ENCODE measurements at regions not wholly inside any gene's neighbourhood (a gene's known extent, or its start where the extent isn't known, plus 50 kb on each side); places are given as distances from the start of the nearest gene placed in this dataset.
"Not testable (repeated sequence)": the region's sequence is repeated elsewhere in the genome, so short reads cannot be mapped to it uniquely, and the experiment has no call there.

GRCh38 chr2:220590476-220590875, 963.0 kb downstream of the SLC4A3 start:
- Histone ChIP-seq H3K36me3 (ENCODE audit: insufficient read depth) (no peaks in the 10 kb centered on the region), H3K27ac (ENCODE audit: low read depth) (no peak overlapping the region), H3K4me3 (ENCODE audit: low read depth, low read length) (no peak overlapping the region), H3K4me1 (ENCODE audit: insufficient read depth) (no peaks in the 10 kb centered on the region)
- WGBS, result 95% methylated on average over 1 of the region's 1 CpG
- no peak for DNase-seq (ENCODE audit: extremely low spot score)

GRCh38 chr2:220593526-220593925, 966.1 kb downstream of the SLC4A3 start:
- Histone ChIP-seq H3K4me1 (ENCODE audit: insufficient read depth) (no peaks in the 10 kb centered on the region), H3K27ac (ENCODE audit: low read depth) (no peak overlapping the region), H3K4me3 (ENCODE audit: low read depth, low read length) (no peak overlapping the region), H3K36me3 (ENCODE audit: insufficient read depth) (no peaks in the 10 kb centered on the region)
- 61% methylated on average over 1 of the region's 1 CpG for WGBS
- DNase-seq (ENCODE audit: extremely low spot score), result no peak

DNA sequence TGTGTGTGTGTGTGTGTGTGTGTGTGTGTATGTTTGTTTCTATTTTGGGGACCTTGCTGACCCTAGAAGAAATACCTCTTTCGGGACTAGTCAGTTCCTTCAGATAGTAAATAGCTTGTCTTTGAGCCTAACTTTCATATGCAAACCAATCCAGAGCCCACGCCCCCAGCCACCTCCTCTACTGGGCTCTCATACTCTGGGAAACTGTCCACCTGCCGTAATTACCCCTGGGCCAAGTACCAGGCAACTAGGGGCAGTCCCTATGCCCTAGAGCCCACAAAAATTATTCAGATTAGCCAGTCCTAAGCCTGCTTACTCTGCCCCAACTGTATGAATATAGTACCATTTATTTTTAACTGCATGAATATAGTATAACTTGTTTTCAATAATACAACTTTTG, 970.4 kb downstream of the EPHA4 start:
- WGBS, result 68% methylated on average over 3 of the region's 3 CpGs
- no peaks in the 10 kb centered on the region for H3K36me3 ChIP-seq (ENCODE audit: insufficient read depth)
- H3K4me1 ChIP-seq (ENCODE audit: insufficient read depth), result no peaks in the 10 kb centered on the region
- no peak overlapping the region for H3K27ac ChIP-seq (ENCODE audit: low read depth)
- no peak for DNase-seq (ENCODE audit: extremely low spot score)
- H3K4me3 ChIP-seq (ENCODE audit: low read depth, low read length), result no peak overlapping the region

DNA sequence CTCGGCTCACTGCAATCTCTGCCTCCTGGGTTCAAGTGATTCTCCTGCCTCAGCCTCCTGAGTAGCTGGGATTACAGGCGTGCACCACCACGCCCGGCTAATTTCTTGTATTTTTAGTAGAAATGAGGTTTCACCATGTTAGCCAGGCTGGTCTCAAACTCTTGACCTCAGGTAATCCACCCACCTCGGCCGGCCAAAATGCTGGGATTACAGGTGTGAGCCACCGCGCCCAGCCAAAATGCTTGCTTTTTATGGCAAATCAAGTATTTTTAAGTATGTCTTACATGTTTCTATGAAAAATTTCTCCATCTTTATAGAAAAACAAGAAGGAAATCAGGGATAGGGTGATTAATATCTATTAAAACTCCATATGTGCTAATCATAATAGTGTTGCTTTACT, 959.1 kb downstream of the EPHA4 start:
- not testable (repeated sequence) for H3K27ac ChIP-seq (ENCODE audit: low read depth); H3K4me3 ChIP-seq (ENCODE audit: low read depth, low read length); H3K4me1 ChIP-seq (ENCODE audit: insufficient read depth); H3K36me3 ChIP-seq (ENCODE audit: insufficient read depth); DNase-seq (ENCODE audit: extremely low spot score)
- WGBS, result 96% methylated on average over 8 of the region's 8 CpGs

DNA sequence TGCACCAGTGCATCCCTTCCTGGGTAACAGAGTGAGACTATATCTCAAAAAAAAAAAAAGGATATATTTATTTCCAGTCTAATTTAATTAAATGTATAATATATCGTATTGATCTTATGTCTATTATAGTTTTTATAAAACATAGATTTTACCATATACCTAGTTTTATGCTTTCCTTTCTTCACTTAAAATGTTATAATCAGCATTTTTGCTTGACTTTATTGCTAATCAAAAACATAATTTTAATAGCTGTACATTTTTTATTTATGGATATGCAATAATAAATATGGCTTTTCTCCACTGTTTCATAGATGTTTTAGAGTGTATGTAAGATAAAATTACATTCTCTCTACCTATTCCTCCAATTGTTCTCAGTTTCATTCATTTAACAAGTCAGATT, 958.0 kb downstream of the EPHA4 start:
- no peak for DNase-seq (ENCODE audit: extremely low spot score)
- WGBS, result 95% methylated on average over 1 of the region's 1 CpG
- Histone ChIP-seq H3K4me3 (ENCODE audit: low read depth, low read length) (no peak overlapping the region), H3K4me1 (ENCODE audit: insufficient read depth) (no peaks in the 10 kb centered on the region), H3K27ac (ENCODE audit: low read depth) (no peak overlapping the region), H3K36me3 (ENCODE audit: insufficient read depth) (no peaks in the 10 kb centered on the region)

DNA sequence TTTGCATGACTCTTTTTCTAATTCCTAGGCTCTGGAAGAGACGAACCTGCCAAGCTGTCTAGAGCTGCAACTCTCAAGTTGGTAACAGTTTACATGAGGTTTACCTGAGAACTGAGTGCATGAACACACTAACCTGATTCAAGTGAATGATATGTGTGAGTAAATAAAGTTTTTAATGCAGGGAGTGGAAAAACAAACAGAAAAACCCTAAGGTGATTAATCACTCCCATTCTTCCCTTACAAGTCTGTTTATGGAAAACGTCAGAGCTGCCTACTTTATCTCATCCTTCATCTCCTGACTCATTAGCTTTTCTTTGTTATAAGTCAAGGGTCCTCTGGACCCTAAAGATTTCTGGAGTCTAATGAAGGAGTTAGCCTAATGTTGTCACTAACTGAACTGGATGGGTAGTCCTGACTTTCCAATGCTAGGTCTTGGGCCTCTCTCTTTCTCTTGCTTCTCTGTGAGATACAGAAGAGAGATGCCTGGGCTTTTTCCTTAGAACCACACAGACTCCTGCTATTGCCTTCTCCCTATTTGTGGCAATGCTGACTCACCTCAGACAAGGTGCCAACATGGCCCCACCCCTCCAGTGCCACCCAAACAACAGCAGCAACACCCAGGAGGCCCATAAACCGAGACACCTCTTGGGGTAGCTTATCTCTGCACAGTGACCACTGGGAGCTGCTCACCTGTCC, 952.4 kb downstream of the EPHA4 start:
- Histone ChIP-seq H3K4me1 (ENCODE audit: insufficient read depth) (no peaks in the 10 kb centered on the region), H3K36me3 (ENCODE audit: insufficient read depth) (no peaks in the 10 kb centered on the region), H3K27ac (ENCODE audit: low read depth) (no peak overlapping the region), H3K4me3 (ENCODE audit: low read depth, low read length) (no peak overlapping the region)
- DNase-seq (ENCODE audit: extremely low spot score), result peak; percentile 29
- WGBS, result 55% methylated on average over 3 of the region's 3 CpGs

GRCh38 chr2:220626603-220627002, 945.5 kb downstream of the EPHA4 start:
- WGBS, result 62% methylated on average over 3 of the region's 3 CpGs
- Histone ChIP-seq H3K27ac (ENCODE audit: low read depth) (no peak overlapping the region), H3K4me1 (ENCODE audit: insufficient read depth) (no peaks in the 10 kb centered on the region), H3K4me3 (ENCODE audit: low read depth, low read length) (no peak overlapping the region), H3K36me3 (ENCODE audit: insufficient read depth) (no peaks in the 10 kb centered on the region)
- DNase-seq (ENCODE audit: extremely low spot score), result no peak

GRCh38 chr2:220628252-220628651, 943.9 kb downstream of the EPHA4 start:
- no peaks in the 10 kb centered on the region for H3K4me1 ChIP-seq (ENCODE audit: insufficient read depth)
- H3K36me3 ChIP-seq (ENCODE audit: insufficient read depth), result no peaks in the 10 kb centered on the region
- no peak overlapping the region for H3K27ac ChIP-seq (ENCODE audit: low read depth)
- no peak for DNase-seq (ENCODE audit: extremely low spot score)
- H3K4me3 ChIP-seq (ENCODE audit: low read depth, low read length), result no peak overlapping the region

GRCh38 chr2:220641137-220641536, 931.0 kb downstream of the EPHA4 start:
- no peak overlapping the region for H3K4me3 ChIP-seq (ENCODE audit: low read depth, low read length)
- H3K36me3 ChIP-seq (ENCODE audit: insufficient read depth), result no peaks in the 10 kb centered on the region
- WGBS, result 70% methylated on average over 2 of the region's 2 CpGs
- H3K4me1 ChIP-seq (ENCODE audit: insufficient read depth), result no peaks in the 10 kb centered on the region
- no peak overlapping the region for H3K27ac ChIP-seq (ENCODE audit: low read depth)
- DNase-seq (ENCODE audit: extremely low spot score), result no peak

GRCh38 chr2:220646424-220646823, 925.7 kb downstream of the EPHA4 start:
- DNase-seq (ENCODE audit: extremely low spot score), result no peak
- WGBS, result 78% methylated on average over 3 of the region's 3 CpGs
- Histone ChIP-seq H3K4me3 (ENCODE audit: low read depth, low read length) (no peak overlapping the region), H3K27ac (ENCODE audit: low read depth) (no peak overlapping the region), H3K4me1 (ENCODE audit: insufficient read depth) (no peaks in the 10 kb centered on the region), H3K36me3 (ENCODE audit: insufficient read depth) (no peaks in the 10 kb centered on the region)

GRCh38 chr2:220648628-220649027, 923.5 kb downstream of the EPHA4 start:
- DNase-seq (ENCODE audit: extremely low spot score), result no peak
- 90% methylated on average over 2 of the region's 2 CpGs for WGBS
- no peak overlapping the region for H3K4me3 ChIP-seq (ENCODE audit: low read depth, low read length)

GRCh38 chr2:220653776-220654175, 918.3 kb downstream of the EPHA4 start:
- no peaks in the 10 kb centered on the region for H3K36me3 ChIP-seq (ENCODE audit: insufficient read depth)
- no peak for DNase-seq (ENCODE audit: extremely low spot score)
- 90% methylated on average over 2 of the region's 2 CpGs for WGBS
- H3K27ac ChIP-seq (ENCODE audit: low read depth), result no peak overlapping the region
- no peak overlapping the region for H3K4me3 ChIP-seq (ENCODE audit: low read depth, low read length)
- H3K4me1 ChIP-seq (ENCODE audit: insufficient read depth), result no peaks in the 10 kb centered on the region

More at GRCh38 chr2:220648628-220649027, 923.5 kb downstream of the EPHA4 start:
- Histone ChIP-seq H3K4me1 (ENCODE audit: insufficient read depth) (no peaks in the 10 kb centered on the region), H3K36me3 (ENCODE audit: insufficient read depth) (no peaks in the 10 kb centered on the region), H3K27ac (ENCODE audit: low read depth) (no peak overlapping the region)

- H3K36me3 ChIP-seq (ENCODE audit: insufficient read depth), result no peaks in the 10 kb centered on the region
- WGBS, result 86% methylated on average over 3 of the region's 3 CpGs
- no peak overlapping the region for H3K4me3 ChIP-seq (ENCODE audit: low read depth, low read length)
- no peaks in the 10 kb centered on the region for H3K4me1 ChIP-seq (ENCODE audit: insufficient read depth)
- no peak overlapping the region for H3K27ac ChIP-seq (ENCODE audit: low read depth)
- no peak for DNase-seq (ENCODE audit: extremely low spot score)
Measured at GRCh38 chr2:220654322-220654721, 917.8 kb downstream of the EPHA4 start.

- no peak overlapping the region for H3K27ac ChIP-seq (ENCODE audit: low read depth)
- H3K36me3 ChIP-seq (ENCODE audit: insufficient read depth), result no peaks in the 10 kb centered on the region
- no peak for DNase-seq (ENCODE audit: extremely low spot score)
- 66% methylated on average over 4 of the region's 4 CpGs for WGBS
- no peaks in the 10 kb centered on the region for H3K4me1 ChIP-seq (ENCODE audit: insufficient read depth)
- no peak overlapping the region for H3K4me3 ChIP-seq (ENCODE audit: low read depth, low read length)
Measured at GRCh38 chr2:220660277-220661145, 911.6 kb downstream of the EPHA4 start.
